ENCODE measurements at regions not wholly inside any gene's neighbourhood (a gene's known extent, or its start where the extent isn't known, plus 50 kb on each side); places are given as distances from the start of the nearest gene placed in this dataset.

DNA sequence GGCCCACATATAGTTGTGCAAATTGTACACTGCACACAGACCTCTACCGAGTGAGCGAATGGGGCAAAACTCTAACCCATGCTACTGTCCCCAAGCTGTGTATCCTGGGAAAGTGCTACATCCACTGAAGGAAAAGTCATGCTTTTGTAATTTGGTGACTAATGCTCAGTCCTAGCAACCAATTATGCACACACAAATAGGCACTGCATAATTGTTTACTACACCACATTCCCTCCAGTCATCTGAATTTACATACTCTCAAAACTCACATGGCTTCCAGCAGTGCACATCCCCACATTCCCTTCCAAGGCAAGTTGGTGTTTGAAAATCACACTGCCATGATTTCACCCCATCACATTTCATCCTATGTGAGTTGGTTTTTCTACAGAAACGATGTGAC lies 125.9 kb upstream of the OSMR start (continued):
- no peak for TF ChIP-seq SAP30 (IDR thresholded peaks at IDR 0.05; ENCODE audit: insufficient read depth, insufficient replicate concordance, low read length)
- TF ChIP-seq CHD1 (IDR thresholded peaks at IDR 0.05; ENCODE audit: low read depth, low read length): no peak

Measured in H1 (cell line).